Keratinocyte (primary cell): ENCODE measurements at regions not wholly inside any gene's neighbourhood (a gene's known extent, or its start where the extent isn't known, plus 50 kb on each side); places are given as distances from the start of the nearest gene placed in this dataset.

Experiments
- DNase-seq: peaks from one replicate; pipeline ENCODE4 v3.0.0-alpha.2; 2011; ENCODE audit warnings: low read depth, missing footprints, low spot score
- FAIRE-seq: peaks from 2 replicates; lab custom pipeline; 2011; peaks lifted over from hg19 to GRCh38; lab: Jason Lieb, UNC
- H2AFZ ChIP-seq: 2 replicates; pipeline ENCODE4 v1.6.0; 2012; ENCODE audit warnings: low read length, control low read depth, inconsistent platforms; ENCODE audit not compliant: control insufficient read depth
- H3K27ac ChIP-seq: 2 replicates; pipeline ENCODE4 v1.5.1; 2011; ENCODE audit warnings: low read length; ENCODE audit not compliant: control insufficient read depth, insufficient read depth
- H3K27me3 ChIP-seq: 3 replicates; pipeline ENCODE4 v1.6.0; 2011; ENCODE audit warnings: low read length; ENCODE audit not compliant: control insufficient read depth, insufficient read depth; ENCODE audit errors: extremely low read depth
- H3K36me3 ChIP-seq, 2 experiments: 2 replicates in 1 of 2; 3 replicates in 1 of 2; pipeline ENCODE4 v1.5.1; 2011; ENCODE audit warnings: low read length in 2 of 2, mild to moderate bottlenecking in 1 of 2; ENCODE audit not compliant: control insufficient read depth in 2 of 2, insufficient read depth in 2 of 2; ENCODE audit errors: extremely low read depth in 1 of 2
- H3K4me1 ChIP-seq: 3 replicates; pipeline ENCODE4 v1.5.1; 2011; ENCODE audit warnings: low read length; ENCODE audit not compliant: control insufficient read depth, insufficient read depth; ENCODE audit errors: extremely low read depth
- H3K4me2 ChIP-seq: 3 replicates; pipeline ENCODE4 v1.6.0; 2011; ENCODE audit warnings: low read depth, low read length; ENCODE audit not compliant: control insufficient read depth, insufficient read depth; ENCODE audit errors: extremely low read depth
- H3K4me3 ChIP-seq, 3 experiments: fragments of 200-600 bp in 1 of 3; sonication (generic) in 1 of 3; 2 replicates in 2 of 3; 3 replicates in 1 of 3; pipeline ENCODE4 v1.5.1; 2011 to 2016; ENCODE audit warnings: low read length in 3 of 3, mild to moderate bottlenecking in 3 of 3, control low read depth in 2 of 3, inconsistent platforms in 1 of 3, low read depth in 1 of 3, mixed read lengths in 1 of 3, mixed run types in 1 of 3, moderate library complexity in 1 of 3; ENCODE audit not compliant: control insufficient read depth in 2 of 3, insufficient read depth in 2 of 3; ENCODE audit errors: extremely low read depth in 1 of 3
- H3K79me2 ChIP-seq: 2 replicates; pipeline ENCODE4 v1.6.0; 2012; ENCODE audit warnings: low read length; ENCODE audit not compliant: control insufficient read depth, insufficient read depth
- H3K9ac ChIP-seq: 3 replicates; pipeline ENCODE4 v1.6.0; 2011; ENCODE audit warnings: low read length; ENCODE audit not compliant: control insufficient read depth, insufficient read depth; ENCODE audit errors: extremely low read depth
- H3K9me1 ChIP-seq: 3 replicates; pipeline ENCODE4 v1.6.0; 2011; ENCODE audit warnings: low read length; ENCODE audit not compliant: control insufficient read depth, insufficient read depth; ENCODE audit errors: extremely low read depth
- H3K9me3 ChIP-seq: 2 replicates; pipeline ENCODE4 v1.5.1; 2012; ENCODE audit warnings: low read depth, low read length; ENCODE audit not compliant: control insufficient read depth
- H4K20me1 ChIP-seq: 3 replicates; pipeline ENCODE4 v1.6.0; 2011; ENCODE audit warnings: low read length; ENCODE audit not compliant: control insufficient read depth, insufficient read depth; ENCODE audit errors: extremely low read depth
- CTCF ChIP-seq, 3 experiments: IDR thresholded peaks in 1 of 3; conservative IDR thresholded peaks in 1 of 3; optimal IDR thresholded peaks in 1 of 3; 2 replicates in 2 of 3; 3 replicates in 1 of 3; pipeline versions ENCODE3 to v1.5.1; 2011; ENCODE audit warnings: low read length in 3 of 3, mild to moderate bottlenecking in 3 of 3, moderate library complexity in 2 of 3, control low read depth in 1 of 3, inconsistent platforms in 1 of 3; ENCODE audit not compliant: insufficient read depth in 2 of 3; ENCODE audit errors: extremely low read depth in 1 of 3
- EZH2 ChIP-seq: IDR thresholded peaks from one replicate; pipeline ENCODE4 v1.6.1; 2012; ENCODE audit warnings: inconsistent platforms, mild to moderate bottlenecking, low read length, moderate library complexity
- dilution Hi-C: fragments of 300-500 bp; cut with MboI; formaldehyde crosslinking; loops from one replicate; pipeline ENCODE4 v1.7.0; 2020; ENCODE audit warnings: low sequenced_read_pairs; ENCODE audit not compliant: extremely low pct_ligation_motif_present

- FAIRE-seq (no peak), DNase-seq (no peak)
- no peak overlapping the region for H2AFZ ChIP-seq
- H3K9me1 ChIP-seq, result no peaks in the 10 kb centered on the region
- no peaks in the 10 kb centered on the region for H4K20me1 ChIP-seq
- H3K4me2 ChIP-seq, result no peak overlapping the region
- TF ChIP-seq EZH2 (no peak), CTCF (optimal IDR thresholded peaks at IDR 0.05 in 1 of 3, IDR thresholded peaks at IDR 0.05 in 1 of 3, conservative IDR thresholded peaks at IDR 0.05 in 1 of 3; ENCODE audit: extremely low read depth in 1 of 3, insufficient read depth in 2 of 3, low read length in 3 of 3) (no peak)
- no peak overlapping the region for H3K9ac ChIP-seq
- no peak overlapping the region for H3K27ac ChIP-seq
- H3K9me3 ChIP-seq, result no peaks in the 10 kb centered on the region
- H3K4me3 ChIP-seq, result no peak overlapping the region
- H3K79me2 ChIP-seq, result no peaks in the 10 kb centered on the region
- H3K36me3 ChIP-seq, result no peaks in the 10 kb centered on the region
- no peaks in the 10 kb centered on the region for H3K4me1 ChIP-seq
- H3K27me3 ChIP-seq, result no peaks in the 10 kb centered on the region
- dilution Hi-C loops, result no loop called here
These were observed 608.2 kb upstream of the GCFC2 start for GRCh38 chr2:76318848-76319360.

GRCh38 chr2:76316691-76317090 lies 606.0 kb upstream of the GCFC2 start:
- Histone ChIP-seq H3K36me3 (no peaks in the 10 kb centered on the region), H3K9me3 (no peaks in the 10 kb centered on the region), H3K27me3 (no peaks in the 10 kb centered on the region), H3K4me3 (no peak overlapping the region), H3K9ac (no peak overlapping the region), H3K79me2 (no peaks in the 10 kb centered on the region), H3K27ac (no peak overlapping the region), H3K4me2 (no peak overlapping the region), H4K20me1 (no peaks in the 10 kb centered on the region), H3K9me1 (no peaks in the 10 kb centered on the region), H3K4me1 (no peaks in the 10 kb centered on the region), H2AFZ (no peak overlapping the region)
- dilution Hi-C loops, result no loop called here
- FAIRE-seq (no peak), DNase-seq (no peak)
- TF ChIP-seq EZH2 (no peak), CTCF (optimal IDR thresholded peaks at IDR 0.05 in 1 of 3, IDR thresholded peaks at IDR 0.05 in 1 of 3, conservative IDR thresholded peaks at IDR 0.05 in 1 of 3; ENCODE audit: extremely low read depth in 1 of 3, insufficient read depth in 2 of 3, low read length in 3 of 3) (no peak)
